HCT116 (cell line): ENCODE measurements at regions not wholly inside any gene's neighbourhood (a gene's known extent, or its start where the extent isn't known, plus 50 kb on each side); places are given as distances from the start of the nearest gene placed in this dataset.

Experiments
- EZH2 ChIP-seq: fragments of 200-600 bp; sonication (generic); IDR thresholded peaks from 2 replicates; pipeline ENCODE4 v1.6.1; 2017; ENCODE audit warnings: antibody characterized with exemption, mixed run types
- EZH2phosphoT487 ChIP-seq: fragments of 200-600 bp; IDR thresholded peaks from 2 replicates; pipeline ENCODE4 v1.6.1; 2018; ENCODE audit warnings: antibody characterized with exemption, borderline replicate concordance
- POLR2AphosphoS5 ChIP-seq: IDR thresholded peaks from 2 replicates; pipeline ENCODE4 v1.6.1; 2011; ENCODE audit warnings: mild to moderate bottlenecking, low read depth, low read length, moderate library complexity
- TF ChIP-seq, protein P1 (sequence below): IDR thresholded peaks from 2 replicates; pipeline ENCODE4 v1.6.1; 2012; ENCODE audit warnings: low read depth
- TF ChIP-seq, protein P2 (sequence below), 3 experiments: fragments of 200-600 bp in 1 of 3; sonication (generic) in 1 of 3; IDR thresholded peaks in 2 of 3; conservative IDR thresholded peaks in 1 of 3; 2 replicates each; pipeline ENCODE4 v1.5.1; 2012 to 2017; ENCODE audit warnings: low read depth in 2 of 3, low read length in 2 of 3, antibody characterized with exemption in 1 of 3, borderline replicate concordance in 1 of 3, control low read depth in 1 of 3, mild to moderate bottlenecking in 1 of 3, mixed read lengths in 1 of 3, mixed run types in 1 of 3, moderate library complexity in 1 of 3; ENCODE audit not compliant: insufficient read depth in 1 of 3

DNA sequence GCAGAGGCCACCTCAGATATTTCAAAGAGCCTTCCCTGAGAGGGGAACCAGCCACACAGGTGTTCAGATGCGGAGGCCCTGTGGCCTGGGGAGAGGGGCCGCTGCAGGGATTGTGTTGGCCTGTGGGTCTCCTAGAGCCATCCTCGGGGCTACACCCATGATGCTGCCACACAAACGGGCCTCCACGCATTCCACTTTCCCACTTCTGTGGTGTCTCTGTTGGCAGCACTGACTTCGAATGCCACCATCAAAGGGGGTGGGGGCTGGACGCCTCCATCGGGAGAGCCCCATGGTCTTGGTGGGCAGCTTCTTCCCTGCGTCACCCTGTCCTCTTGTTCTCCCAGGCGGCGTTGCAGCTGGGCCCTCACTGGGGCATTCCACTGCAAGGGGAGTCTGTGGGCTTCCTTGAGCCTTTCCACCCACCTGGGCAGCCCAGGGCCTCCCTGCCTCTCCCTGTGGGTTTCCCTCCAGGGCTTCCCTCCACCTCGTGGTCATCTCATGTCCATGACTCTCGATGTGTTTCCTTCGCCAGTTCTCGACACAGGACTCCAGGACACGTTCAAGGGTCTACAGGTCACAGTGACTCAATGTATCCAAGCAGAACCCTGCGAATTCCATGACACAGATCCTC, 145.5 kb downstream of the ERMARD start:
- TF ChIP-seq EZH2 (no peak), POLR2AphosphoS5 (no peak), EZH2phosphoT487 (no peak)
- TF ChIP-seq, protein P1, sequence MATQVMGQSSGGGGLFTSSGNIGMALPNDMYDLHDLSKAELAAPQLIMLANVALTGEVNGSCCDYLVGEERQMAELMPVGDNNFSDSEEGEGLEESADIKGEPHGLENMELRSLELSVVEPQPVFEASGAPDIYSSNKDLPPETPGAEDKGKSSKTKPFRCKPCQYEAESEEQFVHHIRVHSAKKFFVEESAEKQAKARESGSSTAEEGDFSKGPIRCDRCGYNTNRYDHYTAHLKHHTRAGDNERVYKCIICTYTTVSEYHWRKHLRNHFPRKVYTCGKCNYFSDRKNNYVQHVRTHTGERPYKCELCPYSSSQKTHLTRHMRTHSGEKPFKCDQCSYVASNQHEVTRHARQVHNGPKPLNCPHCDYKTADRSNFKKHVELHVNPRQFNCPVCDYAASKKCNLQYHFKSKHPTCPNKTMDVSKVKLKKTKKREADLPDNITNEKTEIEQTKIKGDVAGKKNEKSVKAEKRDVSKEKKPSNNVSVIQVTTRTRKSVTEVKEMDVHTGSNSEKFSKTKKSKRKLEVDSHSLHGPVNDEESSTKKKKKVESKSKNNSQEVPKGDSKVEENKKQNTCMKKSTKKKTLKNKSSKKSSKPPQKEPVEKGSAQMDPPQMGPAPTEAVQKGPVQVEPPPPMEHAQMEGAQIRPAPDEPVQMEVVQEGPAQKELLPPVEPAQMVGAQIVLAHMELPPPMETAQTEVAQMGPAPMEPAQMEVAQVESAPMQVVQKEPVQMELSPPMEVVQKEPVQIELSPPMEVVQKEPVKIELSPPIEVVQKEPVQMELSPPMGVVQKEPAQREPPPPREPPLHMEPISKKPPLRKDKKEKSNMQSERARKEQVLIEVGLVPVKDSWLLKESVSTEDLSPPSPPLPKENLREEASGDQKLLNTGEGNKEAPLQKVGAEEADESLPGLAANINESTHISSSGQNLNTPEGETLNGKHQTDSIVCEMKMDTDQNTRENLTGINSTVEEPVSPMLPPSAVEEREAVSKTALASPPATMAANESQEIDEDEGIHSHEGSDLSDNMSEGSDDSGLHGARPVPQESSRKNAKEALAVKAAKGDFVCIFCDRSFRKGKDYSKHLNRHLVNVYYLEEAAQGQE, result no peak
- TF ChIP-seq, protein P2, sequence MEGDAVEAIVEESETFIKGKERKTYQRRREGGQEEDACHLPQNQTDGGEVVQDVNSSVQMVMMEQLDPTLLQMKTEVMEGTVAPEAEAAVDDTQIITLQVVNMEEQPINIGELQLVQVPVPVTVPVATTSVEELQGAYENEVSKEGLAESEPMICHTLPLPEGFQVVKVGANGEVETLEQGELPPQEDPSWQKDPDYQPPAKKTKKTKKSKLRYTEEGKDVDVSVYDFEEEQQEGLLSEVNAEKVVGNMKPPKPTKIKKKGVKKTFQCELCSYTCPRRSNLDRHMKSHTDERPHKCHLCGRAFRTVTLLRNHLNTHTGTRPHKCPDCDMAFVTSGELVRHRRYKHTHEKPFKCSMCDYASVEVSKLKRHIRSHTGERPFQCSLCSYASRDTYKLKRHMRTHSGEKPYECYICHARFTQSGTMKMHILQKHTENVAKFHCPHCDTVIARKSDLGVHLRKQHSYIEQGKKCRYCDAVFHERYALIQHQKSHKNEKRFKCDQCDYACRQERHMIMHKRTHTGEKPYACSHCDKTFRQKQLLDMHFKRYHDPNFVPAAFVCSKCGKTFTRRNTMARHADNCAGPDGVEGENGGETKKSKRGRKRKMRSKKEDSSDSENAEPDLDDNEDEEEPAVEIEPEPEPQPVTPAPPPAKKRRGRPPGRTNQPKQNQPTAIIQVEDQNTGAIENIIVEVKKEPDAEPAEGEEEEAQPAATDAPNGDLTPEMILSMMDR (IDR thresholded peaks at IDR 0.05 in 2 of 3, conservative IDR thresholded peaks at IDR 0.05 in 1 of 3; ENCODE audit: borderline replicate concordance in 1 of 3, insufficient read depth in 1 of 3, low read depth in 2 of 3, low read length in 2 of 3), result no peak
